ENCODE measurements at regions not wholly inside any gene's neighbourhood (a gene's known extent, or its start where the extent isn't known, plus 50 kb on each side); places are given as distances from the start of the nearest gene placed in this dataset.
"Not testable (repeated sequence)": the region's sequence is repeated elsewhere in the genome, so short reads cannot be mapped to it uniquely, and the experiment has no call there.

GRCh38 chr12:126926023-126926594 is 1340.9 kb upstream of the TMEM132C start:
- no peak for DNase-seq (ENCODE audit: low read depth in 1 of 2, low spot score in 1 of 2)

- DNase-seq (ENCODE audit: low read depth in 1 of 2, low spot score in 1 of 2): no peak
Measured at GRCh38 chr12:126930234-126930633, 1336.7 kb upstream of the TMEM132C start.

GRCh38 chr12:126932156-126932555 is 1334.8 kb upstream of the TMEM132C start:
- no peak for DNase-seq (ENCODE audit: low read depth in 1 of 2, low spot score in 1 of 2)

GRCh38 chr12:126935435-126935834 is 1331.5 kb upstream of the TMEM132C start:
- no peak for DNase-seq (ENCODE audit: low read depth in 1 of 2, low spot score in 1 of 2)

- no peak for DNase-seq (ENCODE audit: low read depth in 1 of 2, low spot score in 1 of 2)
Measured at GRCh38 chr12:126936181-126936851, 1330.7 kb upstream of the TMEM132C start.

GRCh38 chr12:126937431-126937830 is 1329.5 kb upstream of the TMEM132C start:
- DNase-seq (ENCODE audit: low read depth in 1 of 2, low spot score in 1 of 2): no peak

- DNase-seq (ENCODE audit: low read depth in 1 of 2, low spot score in 1 of 2): no peak
Measured at GRCh38 chr12:126944684-126945083, 1322.3 kb upstream of the TMEM132C start.

GRCh38 chr12:126946958-126947357 is 1320.0 kb upstream of the TMEM132C start:
- not testable (repeated sequence) for DNase-seq (ENCODE audit: low read depth in 1 of 2, low spot score in 1 of 2)

- no peak for DNase-seq (ENCODE audit: low read depth in 1 of 2, low spot score in 1 of 2)
Measured at GRCh38 chr12:126949558-126949957, 1317.4 kb upstream of the TMEM132C start.

GRCh38 chr12:126950266-126950665 is 1316.7 kb upstream of the TMEM132C start:
- no peak for DNase-seq (ENCODE audit: low read depth in 1 of 2, low spot score in 1 of 2)

- DNase-seq (ENCODE audit: low read depth in 1 of 2, low spot score in 1 of 2): no peak
Measured at GRCh38 chr12:126952096-126953007, 1314.6 kb upstream of the TMEM132C start.

GRCh38 chr12:126953365-126953889 is 1313.5 kb upstream of the TMEM132C start:
- no peak for DNase-seq (ENCODE audit: low read depth in 1 of 2, low spot score in 1 of 2)

GRCh38 chr12:126960221-126960620 is 1306.7 kb upstream of the TMEM132C start:
- no peak for DNase-seq (ENCODE audit: low read depth in 1 of 2, low spot score in 1 of 2)

GRCh38 chr12:126960709-126961108 is 1306.3 kb upstream of the TMEM132C start:
- no peak for DNase-seq (ENCODE audit: low read depth in 1 of 2, low spot score in 1 of 2)

GRCh38 chr12:126963825-126964224 is 1303.1 kb upstream of the TMEM132C start:
- DNase-seq (ENCODE audit: low read depth in 1 of 2, low spot score in 1 of 2): no peak

GRCh38 chr12:126966498-126966897 is 1300.5 kb upstream of the TMEM132C start:
- DNase-seq (ENCODE audit: low read depth in 1 of 2, low spot score in 1 of 2): no peak

- DNase-seq (ENCODE audit: low read depth in 1 of 2, low spot score in 1 of 2): no peak
Measured at GRCh38 chr12:126967152-126967551, 1299.8 kb upstream of the TMEM132C start.

GRCh38 chr12:126974779-126975178 is 1292.2 kb upstream of the TMEM132C start:
- no peak for DNase-seq (ENCODE audit: low read depth in 1 of 2, low spot score in 1 of 2)

GRCh38 chr12:126976579-126976978 is 1290.4 kb upstream of the TMEM132C start:
- no peak for DNase-seq (ENCODE audit: low read depth in 1 of 2, low spot score in 1 of 2)

- DNase-seq (ENCODE audit: low read depth in 1 of 2, low spot score in 1 of 2): not testable (repeated sequence)
Measured at GRCh38 chr12:126979564-126979963, 1287.4 kb upstream of the TMEM132C start.

GRCh38 chr12:126982707-126983106 is 1284.3 kb upstream of the TMEM132C start:
- no peak for DNase-seq (ENCODE audit: low read depth in 1 of 2, low spot score in 1 of 2)

GRCh38 chr12:126983735-126984134 is 1283.2 kb upstream of the TMEM132C start:
- DNase-seq (ENCODE audit: low read depth in 1 of 2, low spot score in 1 of 2): not testable (repeated sequence)
